ENCODE measurements at regions not wholly inside any gene's neighbourhood (a gene's known extent, or its start where the extent isn't known, plus 50 kb on each side); places are given as distances from the start of the nearest gene placed in this dataset.
A peak's percentile ranks its signal among the peaks of the same experiment; 100 is the strongest.

GRCh38 chr6:11297376-11297729 lies 64.9 kb upstream of the NEDD9 start:
- DNase-seq (ENCODE audit: low read depth): no peak
- H3K4me3 ChIP-seq (ENCODE audit: low read depth, low read length): no peak overlapping the region
- TF ChIP-seq CTCF (IDR thresholded peaks at IDR 0.05; ENCODE audit: insufficient read depth, low read depth, low read length): no peak

GRCh38 chr6:11296449-11297375 lies 64.2 kb upstream of the NEDD9 start:
- no peak for TF ChIP-seq CTCF (IDR thresholded peaks at IDR 0.05; ENCODE audit: insufficient read depth, low read depth, low read length)
- DNase-seq (ENCODE audit: low read depth): no peak
- H3K4me3 ChIP-seq (ENCODE audit: low read depth, low read length): no peak overlapping the region

- DNase-seq (ENCODE audit: low read depth): no peak
- no peak for TF ChIP-seq CTCF (IDR thresholded peaks at IDR 0.05; ENCODE audit: insufficient read depth, low read depth, low read length)
Observed at GRCh38 chr6:11295969-11296368, 63.5 kb upstream of the NEDD9 start.

GRCh38 chr6:11294228-11294627 lies 61.8 kb upstream of the NEDD9 start:
- no peak for TF ChIP-seq CTCF (IDR thresholded peaks at IDR 0.05; ENCODE audit: insufficient read depth, low read depth, low read length)
- DNase-seq (ENCODE audit: low read depth): no peak

More at GRCh38 chr6:11295969-11296368, 63.5 kb upstream of the NEDD9 start:
- no peak overlapping the region for H3K4me3 ChIP-seq (ENCODE audit: low read depth, low read length)

GRCh38 chr6:11292594-11293236 lies 60.2 kb upstream of the NEDD9 start:
- no peak overlapping the region for H3K4me3 ChIP-seq (ENCODE audit: low read depth, low read length)
- DNase-seq (ENCODE audit: low read depth): no peak
- no peak for TF ChIP-seq CTCF (IDR thresholded peaks at IDR 0.05; ENCODE audit: insufficient read depth, low read depth, low read length)

More at GRCh38 chr6:11294228-11294627, 61.8 kb upstream of the NEDD9 start:
- no peak overlapping the region for H3K4me3 ChIP-seq (ENCODE audit: low read depth, low read length)

- DNase-seq (ENCODE audit: low read depth): peak; percentile 34
- H3K4me3 ChIP-seq (ENCODE audit: low read depth, low read length): no peak overlapping the region
- no peak for TF ChIP-seq CTCF (IDR thresholded peaks at IDR 0.05; ENCODE audit: insufficient read depth, low read depth, low read length)
Observed at GRCh38 chr6:11292091-11292490, 59.6 kb upstream of the NEDD9 start.
